HG03039 (cell line): ENCODE measurements at regions not wholly inside any gene's neighbourhood (a gene's known extent, or its start where the extent isn't known, plus 50 kb on each side); places are given as distances from the start of the nearest gene placed in this dataset.

Experiments
- ATAC-seq: cut with Tn5 transposase; IDR thresholded peaks from one replicate; pipeline ENCODE4 v1.9.1; 2021; ENCODE audit warnings: mild to moderate bottlenecking, moderate library complexity; ENCODE audit not compliant: unreplicated experiment

DNA sequence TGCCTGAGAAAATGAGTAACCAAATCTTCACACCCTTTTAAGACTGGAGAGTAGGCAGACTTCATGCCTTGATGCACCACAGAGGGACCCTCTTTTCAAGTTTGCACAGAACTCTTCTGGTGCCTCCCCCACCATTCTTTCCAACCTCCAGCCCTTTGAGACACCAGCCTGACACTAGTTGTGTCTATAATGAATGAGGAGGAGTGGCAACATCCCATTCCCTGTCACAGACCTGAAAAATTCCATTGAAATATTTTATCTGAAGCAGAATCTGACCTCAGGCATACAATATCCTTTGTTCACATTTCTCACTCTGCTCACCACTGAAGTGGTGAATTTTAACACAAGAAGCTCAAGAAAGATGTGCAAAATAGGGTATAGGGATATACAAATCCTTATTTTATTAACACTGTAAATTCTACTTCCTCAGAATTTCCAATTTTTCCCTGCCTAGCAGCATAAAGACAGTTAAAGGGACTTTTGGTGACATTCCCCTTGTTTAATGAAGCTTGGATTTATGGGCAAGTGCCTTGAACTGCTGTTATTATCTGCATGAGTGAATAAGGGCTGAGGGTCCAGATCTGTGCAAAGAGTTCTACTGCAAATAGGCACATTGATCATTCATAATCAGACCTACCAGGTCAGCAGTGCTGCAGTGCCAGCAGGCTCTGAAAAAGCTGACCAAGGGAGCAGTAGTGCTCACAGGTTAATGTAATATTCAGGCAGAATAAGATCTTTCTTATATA is 149.9 kb upstream of the PAQR3 start:
- no peak for ATAC-seq

DNA sequence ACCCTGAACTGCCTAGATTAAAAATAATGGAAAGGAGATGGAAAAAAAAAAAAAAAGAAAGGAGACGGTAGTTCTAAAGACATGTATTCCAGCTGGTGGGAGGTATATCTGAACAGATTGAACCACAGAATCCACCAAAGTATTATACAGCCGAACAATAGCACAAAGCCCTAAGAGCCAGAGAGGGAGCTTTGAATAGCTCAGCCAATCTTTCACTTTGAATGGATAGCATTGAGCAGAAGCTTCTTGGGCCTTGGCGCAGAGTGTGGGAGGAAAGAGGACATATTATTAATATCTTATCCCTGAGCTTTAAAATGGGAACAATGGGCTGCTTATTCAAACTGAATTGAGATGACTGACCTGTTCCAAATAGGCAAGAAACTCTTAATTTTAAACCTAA is 147.8 kb upstream of the PAQR3 start:
- no peak for ATAC-seq

- ATAC-seq, result no peak
Measured at GRCh38 chr4:79083406-79084010, 144.3 kb upstream of the PAQR3 start.

DNA sequence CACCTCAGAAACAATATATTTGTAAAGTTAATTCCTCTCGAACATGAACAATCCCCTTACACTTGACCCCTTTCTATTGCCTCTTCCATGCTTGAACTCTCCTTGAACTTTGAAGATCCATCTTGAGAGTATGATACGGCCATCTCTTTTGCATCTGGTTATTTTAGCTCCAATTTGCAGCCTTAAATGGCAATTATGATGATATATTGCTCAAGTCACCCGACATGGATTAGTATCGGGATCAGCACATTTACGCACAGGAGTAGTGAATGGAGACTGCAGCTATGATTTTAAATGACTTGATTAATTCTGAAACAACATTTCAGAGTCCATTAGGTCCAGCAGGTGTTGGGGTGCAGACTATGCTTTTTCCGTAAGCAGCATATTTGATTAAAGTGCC is 143.8 kb upstream of the PAQR3 start:
- ATAC-seq, result no peak

DNA sequence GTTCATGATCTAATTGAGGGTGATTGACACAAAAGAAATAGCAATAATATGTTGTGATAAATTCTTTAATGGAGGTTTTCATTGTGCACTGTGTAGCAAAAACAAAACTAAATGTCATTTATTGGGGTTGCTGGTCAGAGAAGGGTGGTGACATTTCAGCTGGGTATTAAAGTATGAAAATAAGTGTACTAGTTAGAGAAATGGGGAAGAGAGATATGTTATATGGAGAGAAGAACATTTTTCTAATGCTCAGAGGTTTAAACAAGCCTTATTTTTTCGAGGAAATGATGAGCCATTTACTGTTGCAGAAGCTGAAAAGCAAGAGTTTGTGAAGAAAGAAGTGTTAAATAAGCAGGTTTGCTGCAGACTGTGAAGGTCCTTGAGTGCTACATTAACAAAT is 142.7 kb upstream of the PAQR3 start:
- ATAC-seq, result no peak

- ATAC-seq, result no peak
Measured at GRCh38 chr4:79078339-79078738, 139.1 kb upstream of the PAQR3 start.

DNA sequence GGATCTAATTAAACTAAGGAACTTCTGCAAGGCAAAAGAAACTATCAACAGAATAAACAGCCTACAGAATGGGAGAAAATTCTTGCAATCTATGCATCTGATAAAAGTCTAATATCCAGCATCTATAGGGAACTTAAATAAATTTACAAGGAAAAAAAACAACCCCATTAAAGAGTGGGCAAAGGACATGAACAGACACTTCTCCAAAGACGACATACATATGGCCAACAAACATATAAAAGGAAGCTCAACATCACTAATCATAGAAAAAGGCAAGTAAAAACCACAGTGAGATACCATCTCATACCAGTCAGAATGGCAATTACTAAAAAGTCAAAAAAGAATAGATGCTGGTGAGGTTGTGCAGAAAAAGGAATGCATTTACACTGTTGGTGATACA is 134.8 kb upstream of the PAQR3 start:
- no peak for ATAC-seq

- no peak for ATAC-seq
Measured at GRCh38 chr4:79073471-79073870, 134.2 kb upstream of the PAQR3 start.

- no peak for ATAC-seq
Measured at GRCh38 chr4:79065262-79065661, 126.0 kb upstream of the PAQR3 start.

DNA sequence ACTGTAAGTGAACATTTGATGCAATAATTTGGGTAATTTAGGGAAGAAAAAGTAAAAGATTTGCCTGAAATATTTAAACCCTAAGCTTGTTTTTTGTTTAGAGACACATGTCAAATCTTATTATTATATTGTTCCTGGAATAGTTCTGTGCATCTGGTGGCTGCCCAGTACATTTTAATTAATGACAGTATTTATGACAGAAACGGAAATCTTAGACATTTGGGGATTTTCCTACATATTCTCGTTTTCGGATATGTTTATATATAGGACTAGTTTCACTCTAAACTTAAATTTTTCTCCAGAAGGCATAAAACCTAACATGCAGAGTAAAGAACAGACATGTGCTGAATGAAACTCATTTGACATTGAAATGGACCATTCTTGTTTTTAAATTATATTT is 125.6 kb upstream of the PAQR3 start:
- no peak for ATAC-seq

- no peak for ATAC-seq
Measured at GRCh38 chr4:79059631-79060399, 120.6 kb upstream of the PAQR3 start.

DNA sequence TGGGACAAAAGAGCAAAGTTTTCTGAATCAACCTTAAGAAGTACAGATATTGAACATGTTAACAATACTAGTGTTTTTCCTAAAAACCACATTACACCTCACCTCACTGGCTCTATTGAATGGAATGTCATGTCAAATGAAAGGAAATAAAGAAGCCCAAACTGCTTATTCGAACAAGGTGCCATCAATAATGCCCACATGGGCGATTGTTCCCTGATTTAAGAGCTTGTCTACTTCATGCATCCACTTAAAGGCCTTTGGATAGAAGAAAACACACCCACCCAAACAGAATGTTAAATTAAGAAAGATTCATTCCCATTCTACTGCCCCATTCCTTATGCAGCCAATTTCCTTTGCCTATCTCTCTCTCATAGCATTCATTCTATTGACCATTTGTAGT is 118.5 kb upstream of the PAQR3 start:
- no peak for ATAC-seq

GRCh38 chr4:79053754-79054153 is 114.5 kb upstream of the PAQR3 start:
- ATAC-seq, result no peak

GRCh38 chr4:79050541-79050880 is 111.3 kb upstream of the PAQR3 start:
- ATAC-seq, result no peak

DNA sequence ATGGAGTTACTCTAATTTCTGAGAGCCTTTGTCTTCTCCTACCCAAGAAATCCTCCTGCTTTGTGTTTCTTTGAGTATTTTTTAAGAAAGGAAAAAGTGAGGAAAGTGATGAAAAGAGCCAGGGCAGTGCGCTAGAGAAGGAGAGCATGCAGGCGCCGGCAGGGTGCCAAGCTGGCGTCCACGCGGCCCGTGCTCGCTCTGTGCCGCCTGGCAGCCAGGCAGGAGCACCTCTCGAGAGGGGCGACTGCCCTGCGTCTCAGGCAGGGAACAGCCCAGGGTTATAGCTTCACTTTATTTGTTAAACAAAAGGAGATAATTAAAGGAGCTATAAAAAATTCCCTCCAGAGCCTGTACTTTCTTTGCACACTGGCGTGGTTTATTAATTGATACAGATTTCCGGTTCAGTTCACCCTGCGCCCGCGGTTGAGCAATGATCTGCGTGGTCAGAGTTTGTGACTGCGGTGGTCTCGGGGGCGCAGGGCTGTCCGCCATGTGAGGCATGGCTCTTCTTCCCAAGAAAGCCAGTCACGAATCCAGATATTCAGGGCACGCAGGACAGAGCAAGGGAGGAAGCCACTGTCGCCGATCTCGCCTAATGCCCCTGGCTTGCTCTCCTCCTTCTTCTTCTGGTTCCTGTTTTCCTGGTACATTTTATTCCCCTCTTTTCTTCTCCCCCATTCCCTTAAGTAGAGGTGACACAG is 110.8 kb upstream of the PAQR3 start:
- ATAC-seq, result no peak

- no peak for ATAC-seq
Measured at GRCh38 chr4:79048878-79049277, 109.6 kb upstream of the PAQR3 start.

GRCh38 chr4:79047316-79047715 is 108.1 kb upstream of the PAQR3 start:
- ATAC-seq, result no peak

DNA sequence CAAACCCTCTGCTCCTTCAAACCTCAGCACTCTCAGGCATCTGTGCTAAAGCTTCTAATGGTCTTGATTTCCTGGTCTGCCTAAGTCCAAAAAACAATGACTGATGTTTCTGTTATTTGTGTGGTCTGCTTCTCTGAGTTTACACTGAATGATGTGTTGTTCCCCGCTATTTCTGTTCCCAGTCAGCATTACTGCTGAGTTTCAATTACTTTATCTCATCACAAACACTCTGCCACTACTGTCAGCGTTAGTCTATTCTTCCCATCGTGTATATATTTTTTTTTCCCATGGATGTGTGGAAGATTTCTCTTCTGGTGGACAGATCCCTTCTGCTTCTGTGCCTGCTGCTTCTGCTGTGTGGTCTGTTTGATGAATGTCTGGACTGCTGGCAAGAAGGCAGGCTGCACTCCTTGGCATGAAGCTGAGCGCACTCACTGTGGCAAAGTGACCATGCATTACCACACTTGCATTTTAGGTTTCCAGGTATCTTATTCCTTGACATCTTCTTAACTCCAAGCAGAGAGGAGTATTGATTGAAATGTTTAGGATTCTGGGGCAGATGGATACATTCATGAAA is 106.9 kb upstream of the PAQR3 start:
- no peak for ATAC-seq

DNA sequence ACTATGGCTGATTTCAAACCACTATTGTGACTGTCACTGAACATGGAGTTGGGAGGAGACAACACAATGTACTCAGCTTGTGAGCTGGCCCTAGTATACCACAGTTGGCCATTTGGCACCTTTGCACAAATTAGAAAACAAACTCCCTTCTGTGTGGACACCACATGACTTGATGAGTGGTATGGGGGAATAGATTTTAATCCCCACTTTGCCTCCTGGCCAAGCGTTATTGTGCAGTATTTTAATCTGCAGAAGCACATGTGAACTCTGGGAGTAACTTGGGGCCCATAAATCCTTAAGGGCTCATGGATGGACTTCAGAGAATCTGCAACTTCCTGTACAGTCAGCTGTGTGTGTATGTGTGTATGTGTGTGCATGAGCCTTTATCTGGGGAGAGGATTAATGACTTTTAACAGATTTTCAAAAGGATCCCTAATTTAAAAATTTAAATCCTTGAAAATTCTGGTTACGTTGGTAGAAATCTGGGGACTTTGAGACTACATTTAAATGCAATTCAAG is 105.0 kb upstream of the PAQR3 start:
- ATAC-seq, result no peak

- no peak for ATAC-seq
Measured at GRCh38 chr4:79043138-79043537, 103.9 kb upstream of the PAQR3 start.

GRCh38 chr4:79042079-79042674 is 102.9 kb upstream of the PAQR3 start:
- no peak for ATAC-seq
